ENCODE measurements at regions not wholly inside any gene's neighbourhood (a gene's known extent, or its start where the extent isn't known, plus 50 kb on each side); places are given as distances from the start of the nearest gene placed in this dataset.
"Not testable (repeated sequence)": the region's sequence is repeated elsewhere in the genome, so short reads cannot be mapped to it uniquely, and the experiment has no call there.

DNA sequence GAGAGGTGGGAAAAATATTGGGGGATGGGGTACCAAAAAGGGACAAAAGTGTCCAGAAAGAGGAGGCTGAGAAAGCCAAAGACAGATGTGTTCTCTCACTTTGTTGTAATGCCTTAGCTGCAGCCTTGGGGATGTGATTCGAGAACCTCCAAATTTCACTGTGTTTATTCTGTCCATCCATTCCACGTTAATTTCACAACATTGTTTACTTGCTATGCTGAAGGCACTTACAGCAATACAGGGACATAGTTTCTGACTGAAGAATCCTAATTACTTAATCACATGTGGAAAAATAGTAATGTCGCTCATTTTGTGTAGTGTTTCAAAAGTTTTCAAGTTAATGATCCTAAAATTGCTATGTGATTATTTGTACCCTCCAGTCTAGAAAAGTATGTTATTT is 146.2 kb upstream of the SLC38A2 start:
- no peak for DNase-seq (ENCODE audit: low read depth in 2 of 2)

DNA sequence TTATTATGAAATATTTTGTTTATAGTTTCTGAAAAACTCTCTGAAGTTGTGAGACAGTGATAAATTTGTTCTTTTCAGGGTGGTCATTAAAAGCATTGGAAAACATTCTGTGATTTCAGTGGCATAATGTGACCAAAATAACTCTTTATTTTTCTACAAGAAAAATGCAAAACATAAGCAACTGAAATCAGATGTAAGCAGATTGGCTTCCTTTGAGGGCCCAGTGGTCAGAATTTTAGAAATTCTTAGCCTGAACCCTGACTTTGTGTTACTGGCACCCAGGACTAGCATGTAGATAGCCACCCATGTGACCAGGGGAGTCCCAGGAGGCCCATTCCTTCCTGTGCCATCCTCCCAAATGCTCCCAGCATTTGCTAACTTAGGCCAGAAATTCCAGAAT is 145.6 kb upstream of the SLC38A2 start:
- no peak for DNase-seq (ENCODE audit: low read depth in 2 of 2)

DNA sequence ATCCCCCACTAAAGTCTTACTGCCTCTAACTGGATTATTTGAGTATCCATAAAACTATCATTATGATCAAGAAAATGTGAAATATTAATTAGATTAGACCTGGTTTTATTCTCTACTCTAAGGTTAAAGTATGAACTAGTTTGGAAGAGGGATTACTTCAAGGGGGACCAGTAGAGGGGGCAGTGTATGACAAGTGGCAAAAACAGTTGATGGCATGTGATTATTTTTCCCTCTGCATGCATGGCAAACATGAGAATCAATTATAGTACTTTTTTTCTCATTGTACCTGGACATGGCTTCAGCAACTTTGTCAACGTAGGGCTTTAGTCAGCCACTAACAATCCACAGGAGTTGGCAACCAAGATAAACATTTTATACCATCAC is 145.0 kb upstream of the SLC38A2 start:
- DNase-seq (ENCODE audit: low read depth in 2 of 2) = no peak

DNA sequence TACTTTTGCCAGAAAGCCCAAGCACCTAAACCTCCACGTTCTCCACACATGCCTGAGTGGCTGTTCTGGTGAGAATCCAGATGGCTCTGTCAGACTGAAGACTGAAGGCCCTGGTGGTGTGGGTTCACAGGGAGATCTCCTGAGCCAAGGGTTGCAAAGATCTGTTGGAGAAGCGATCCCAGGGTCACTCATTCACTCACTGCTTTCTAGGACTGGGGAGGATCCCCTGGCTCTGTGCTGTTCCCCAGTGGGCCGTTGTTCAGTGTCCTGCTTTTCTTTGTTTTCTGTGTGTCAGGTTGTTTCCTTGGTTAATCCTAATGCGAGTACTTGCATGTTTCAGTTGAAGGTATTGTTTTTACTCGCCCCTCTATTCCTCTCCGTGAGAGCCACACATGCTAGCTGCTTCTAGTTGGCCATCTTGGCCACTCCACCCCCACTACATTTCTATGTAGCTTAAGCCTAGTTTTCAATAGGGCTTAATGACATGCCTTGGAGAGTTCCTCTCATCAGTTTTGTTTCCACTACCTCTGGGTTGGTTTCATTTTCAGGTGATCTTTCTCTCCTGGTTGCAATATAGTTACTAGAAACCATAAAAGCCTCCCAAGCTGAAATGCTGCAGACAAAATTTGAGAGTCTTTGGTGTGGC is 144.5 kb upstream of the SLC38A2 start:
- DNase-seq (ENCODE audit: low read depth in 2 of 2) = no peak

DNA sequence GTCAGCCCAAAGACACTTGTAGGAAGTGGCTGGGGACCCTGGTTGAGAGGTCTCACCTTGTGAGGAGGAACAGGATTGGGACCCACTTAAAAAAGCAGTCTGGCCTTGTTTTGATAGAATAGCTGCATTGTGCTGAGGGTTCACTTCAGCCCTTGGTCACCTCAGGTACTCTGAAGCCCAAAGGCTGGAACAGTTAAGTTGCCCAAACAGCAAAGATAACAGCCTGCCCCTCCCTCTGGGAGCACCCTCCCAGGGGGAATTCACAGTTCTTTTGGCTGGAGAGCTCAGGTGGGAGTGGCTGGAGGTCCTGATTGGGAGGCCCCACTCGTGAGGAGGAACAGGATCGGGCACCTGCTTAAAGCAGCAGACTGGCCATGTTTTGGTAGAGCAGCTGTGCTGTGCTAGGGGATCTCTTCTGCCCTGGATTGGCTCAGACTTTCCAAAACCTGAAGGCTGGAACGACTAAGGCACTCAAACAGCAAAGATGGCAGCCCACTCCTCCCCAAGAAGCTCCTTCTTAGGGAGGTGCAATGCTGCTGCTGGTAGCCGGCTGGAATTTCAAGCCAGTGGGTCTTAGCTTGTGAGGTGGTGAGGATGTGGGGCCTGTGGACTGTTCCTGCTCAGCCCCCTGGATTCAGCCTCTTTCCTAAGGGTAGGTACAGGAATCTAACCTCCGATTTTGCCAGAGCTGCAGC is 143.8 kb upstream of the SLC38A2 start:
- no peak for DNase-seq (ENCODE audit: low read depth in 2 of 2)

DNA sequence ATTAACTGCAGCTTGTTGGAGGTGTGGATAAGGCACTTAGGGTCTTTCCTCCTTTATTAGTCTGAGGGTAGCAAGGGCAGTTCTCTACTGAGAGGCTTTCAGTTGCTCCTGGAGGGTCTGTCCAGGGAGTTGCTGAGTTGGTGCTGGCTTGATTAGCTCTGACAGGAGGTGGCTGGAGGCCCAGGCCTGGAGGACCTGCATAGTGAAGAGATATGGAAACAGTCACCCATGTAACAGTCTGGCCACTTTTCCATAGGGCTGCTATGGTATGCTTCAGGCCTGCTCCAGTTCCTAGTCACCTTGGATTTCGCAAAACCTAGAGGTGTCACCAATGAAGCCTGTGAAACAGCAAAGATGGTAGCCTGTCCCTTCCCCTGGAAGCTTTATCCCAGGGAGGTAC is 143.3 kb upstream of the SLC38A2 start:
- DNase-seq (ENCODE audit: low read depth in 2 of 2) = no peak

DNA sequence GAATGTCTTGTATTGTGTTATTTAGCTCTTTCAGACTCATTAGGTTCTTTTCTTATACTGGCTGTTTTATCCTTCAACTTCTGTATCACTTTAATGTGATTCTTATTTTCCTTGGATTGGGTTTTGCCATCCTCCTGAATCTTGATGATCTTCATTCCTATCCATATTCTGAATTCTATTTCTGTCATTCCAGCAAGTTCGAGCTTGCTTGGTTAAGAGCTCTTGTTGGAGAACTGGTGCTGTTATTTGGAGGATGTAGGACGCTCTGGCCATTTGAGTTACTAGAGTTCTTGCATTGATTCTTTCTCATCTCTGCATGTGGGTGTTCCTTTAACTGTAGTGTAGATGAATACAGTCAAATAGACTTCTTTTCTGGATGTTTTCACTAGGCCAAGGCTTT is 142.3 kb upstream of the SLC38A2 start:
- DNase-seq (ENCODE audit: low read depth in 2 of 2) = no peak

DNA sequence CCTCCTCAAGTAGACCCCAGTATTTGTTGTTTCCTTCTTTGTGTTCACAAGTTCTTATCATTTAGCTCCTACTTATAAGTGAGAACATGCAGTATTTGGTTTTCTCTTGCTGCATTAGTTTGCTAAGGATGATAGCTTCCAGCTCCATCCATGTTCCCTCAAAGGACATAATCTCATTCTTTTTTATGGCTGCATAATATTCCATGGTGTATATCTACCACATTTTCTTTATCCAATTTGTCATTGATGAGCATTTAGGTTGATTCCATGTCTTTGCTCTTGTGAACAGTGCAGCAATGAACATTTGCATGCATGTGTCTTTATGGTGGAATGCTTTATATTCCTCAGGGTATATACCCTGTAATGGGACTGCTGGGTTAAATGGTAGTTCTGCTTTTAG is 137.7 kb upstream of the SLC38A2 start:
- DNase-seq (ENCODE audit: low read depth in 2 of 2) = not testable (repeated sequence)

DNA sequence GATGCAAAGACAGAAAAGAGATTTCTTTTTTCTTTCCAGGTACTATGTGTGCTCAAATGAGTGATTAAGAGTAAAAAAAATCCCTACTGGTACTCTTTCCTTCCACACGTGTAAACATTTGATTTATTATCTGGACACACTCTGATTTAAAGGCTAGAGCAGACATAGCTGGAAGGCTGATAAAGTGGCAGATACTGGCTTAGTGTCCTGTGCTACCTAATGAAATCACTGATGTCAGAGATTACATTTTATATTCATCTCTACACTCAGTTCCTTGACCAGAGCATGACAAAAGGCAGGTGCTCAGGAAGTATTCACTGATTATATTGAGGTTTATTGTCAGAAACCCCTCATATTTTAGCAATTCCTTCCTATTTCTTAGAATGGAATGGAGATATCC is 136.6 kb upstream of the SLC38A2 start:
- DNase-seq (ENCODE audit: low read depth in 2 of 2) = no peak

DNA sequence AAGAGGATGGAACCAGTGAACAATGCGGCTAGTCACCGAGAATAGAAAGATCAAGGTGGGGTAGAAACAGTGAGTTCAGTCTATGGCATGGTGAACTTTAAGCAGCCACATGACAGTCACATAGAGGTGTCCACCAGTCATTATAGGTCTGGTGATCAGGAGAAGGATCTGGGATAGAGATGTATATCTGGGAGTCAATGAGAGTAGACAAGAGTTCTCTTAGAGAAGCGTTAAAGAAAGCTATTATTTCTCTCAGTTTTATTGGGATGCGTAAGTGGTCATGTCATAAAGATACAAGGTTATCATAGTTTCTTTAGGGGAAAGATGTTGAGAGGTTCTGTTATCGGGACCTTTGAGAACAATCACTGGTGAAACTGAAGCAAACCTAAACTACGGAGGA is 136.1 kb upstream of the SLC38A2 start:
- no peak for DNase-seq (ENCODE audit: low read depth in 2 of 2)

DNA sequence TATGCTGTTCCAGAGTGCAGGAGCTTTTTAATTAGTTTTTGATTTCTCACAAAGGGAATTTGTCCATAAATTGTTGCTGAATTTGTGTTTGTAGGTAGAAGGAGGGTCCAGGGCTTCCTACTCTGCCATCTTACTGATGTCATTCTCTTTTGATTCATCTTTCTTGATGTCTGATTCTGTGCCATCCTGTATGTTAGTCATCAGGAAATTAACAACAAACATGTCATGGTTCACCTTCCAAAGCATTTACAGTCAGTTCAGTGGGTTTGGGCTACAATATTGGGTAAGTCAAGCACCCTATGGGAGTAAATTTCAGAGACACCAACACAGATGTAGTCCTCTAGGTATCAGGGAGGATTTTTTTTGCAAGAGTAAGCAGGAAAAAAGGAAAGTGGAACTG is 135.2 kb upstream of the SLC38A2 start:
- no peak for DNase-seq (ENCODE audit: low read depth in 2 of 2)

DNA sequence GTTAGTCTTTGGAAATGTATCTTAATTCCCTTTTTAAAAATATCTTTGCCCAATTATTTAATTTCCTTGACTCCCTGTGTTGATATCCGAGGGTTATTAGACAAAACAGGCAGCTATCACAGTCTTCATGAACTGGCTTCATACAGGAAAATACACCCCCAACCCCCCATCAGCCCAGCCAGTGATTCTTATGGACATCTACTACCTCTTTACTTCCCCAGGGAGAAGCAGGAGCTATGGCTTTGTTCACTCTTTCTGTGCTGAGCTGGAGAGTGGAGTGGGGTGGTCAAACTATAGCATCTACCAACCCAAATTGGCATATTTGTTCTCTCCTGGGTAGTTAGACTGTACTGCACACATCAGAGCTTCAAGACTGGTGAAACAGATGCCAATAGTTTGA is 134.4 kb upstream of the SLC38A2 start:
- no peak for DNase-seq (ENCODE audit: low read depth in 2 of 2)

DNA sequence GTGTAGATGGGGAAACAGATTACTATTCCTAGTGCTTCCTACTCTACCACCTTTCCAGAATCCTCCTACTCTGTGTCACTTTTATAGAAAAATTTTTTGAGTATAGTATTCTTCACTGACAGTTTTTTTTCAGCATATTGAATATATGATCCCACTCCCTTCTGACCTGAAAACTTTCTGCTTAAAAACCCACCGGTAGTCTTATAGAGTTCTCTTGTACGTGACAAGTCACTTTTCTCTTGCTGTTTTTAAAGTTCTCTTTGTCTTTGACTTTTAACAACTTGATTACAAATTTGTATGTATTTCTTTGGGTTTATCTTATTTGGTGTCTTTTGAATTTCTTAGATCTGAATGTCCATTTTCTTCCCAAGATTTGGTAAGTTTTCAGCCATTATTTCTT is 133.6 kb upstream of the SLC38A2 start:
- no peak for DNase-seq (ENCODE audit: low read depth in 2 of 2)

DNA sequence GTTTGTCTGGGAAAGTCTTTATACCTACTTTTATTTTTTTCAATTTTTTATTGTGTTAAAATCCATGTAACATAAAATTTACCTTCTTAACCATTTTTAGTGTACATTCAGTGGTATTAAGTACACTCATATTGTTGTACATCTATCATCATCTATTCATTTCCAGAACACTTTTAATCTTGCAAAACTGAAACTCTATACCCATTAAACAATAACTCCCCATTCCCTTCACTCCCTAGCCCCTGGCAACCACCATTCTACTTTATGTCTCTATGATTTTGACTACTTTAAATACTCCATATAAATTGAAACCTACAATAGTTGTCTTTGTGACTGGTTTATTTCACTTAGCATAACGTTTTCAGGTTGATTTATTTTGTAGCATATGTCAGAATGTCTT is 131.9 kb upstream of the SLC38A2 start:
- no peak for DNase-seq (ENCODE audit: low read depth in 2 of 2)

DNA sequence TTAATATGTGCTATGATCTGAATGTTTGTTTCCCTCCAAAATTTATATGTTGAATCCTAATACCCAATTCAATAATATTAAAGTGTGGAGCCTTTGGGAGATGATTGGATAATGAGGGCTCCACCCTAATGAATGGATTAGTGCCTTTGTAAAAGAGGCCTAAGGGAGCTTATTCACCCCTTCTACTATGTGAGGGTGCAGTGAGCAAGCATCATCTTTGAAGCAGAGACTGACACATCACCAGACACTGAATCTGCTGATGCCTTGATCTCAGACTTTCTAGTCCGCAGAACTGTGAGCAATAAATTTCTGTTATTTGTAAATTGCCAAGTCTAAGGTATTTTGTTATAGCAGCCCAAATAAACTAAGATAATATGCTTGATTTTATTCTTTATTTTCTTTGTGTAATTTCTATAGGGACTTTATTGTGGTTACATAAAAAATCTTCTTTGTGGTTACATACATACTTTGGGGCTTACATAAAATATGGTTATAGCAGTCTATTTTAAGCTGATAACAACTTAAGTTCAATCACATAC is 131.1 kb upstream of the SLC38A2 start:
- DNase-seq (ENCODE audit: low read depth in 2 of 2) = no peak

DNA sequence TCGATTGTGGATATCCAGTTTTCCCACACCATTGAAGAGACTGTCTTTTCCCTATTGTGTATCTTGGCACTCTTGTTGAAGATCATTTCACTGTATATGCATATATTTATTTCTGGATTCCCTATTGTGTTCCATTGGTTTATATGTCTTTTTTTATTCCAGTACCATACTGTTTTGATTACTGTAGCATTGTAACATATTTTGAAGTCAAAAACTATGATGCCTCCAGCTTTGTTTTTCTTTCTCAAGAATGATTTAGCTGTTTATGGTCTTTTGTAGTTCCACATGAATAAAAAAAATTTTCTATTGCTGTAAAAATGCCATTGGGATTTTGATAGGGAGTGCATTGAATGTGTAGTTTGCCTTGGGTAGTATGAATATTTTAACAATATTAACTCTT is 128.1 kb upstream of the SLC38A2 start:
- DNase-seq (ENCODE audit: low read depth in 2 of 2) = no peak

DNA sequence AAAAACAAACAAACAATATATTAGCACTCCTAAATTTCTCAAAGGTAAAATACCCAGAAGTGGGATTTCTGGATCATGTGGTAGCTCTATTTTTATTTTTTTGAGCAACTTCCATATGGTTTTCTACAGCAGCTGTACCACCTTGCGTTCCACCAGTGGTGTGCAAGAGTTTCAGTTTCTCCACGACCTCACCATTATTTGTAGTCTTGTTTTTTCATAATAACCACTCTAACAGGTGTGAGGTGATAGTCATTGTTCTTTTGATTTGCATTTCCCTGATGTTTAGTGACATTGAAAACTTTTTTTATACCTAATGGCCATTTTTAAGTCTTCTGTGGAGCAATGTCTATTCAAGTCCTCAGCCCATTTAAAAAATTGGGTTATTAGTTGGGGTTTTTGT is 127.3 kb upstream of the SLC38A2 start:
- no peak for DNase-seq (ENCODE audit: low read depth in 2 of 2)

DNA sequence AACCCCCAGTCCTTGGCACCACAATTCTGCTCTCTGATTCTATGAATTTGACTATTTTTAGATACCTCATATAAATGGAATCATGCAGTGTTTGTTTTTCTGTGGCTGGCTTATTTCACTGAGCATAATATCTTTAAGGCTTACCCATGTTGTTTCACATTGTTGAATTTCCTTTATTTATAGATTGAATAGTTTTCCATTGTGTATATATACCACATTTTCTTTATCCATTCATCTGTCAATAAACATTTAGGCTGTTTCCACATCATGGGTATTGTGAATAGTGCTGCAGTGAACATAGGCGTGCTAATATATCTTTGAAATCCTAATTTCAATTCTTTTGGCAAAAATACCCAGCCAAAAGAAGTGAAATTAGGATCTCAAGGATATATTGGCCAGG is 126.7 kb upstream of the SLC38A2 start:
- no peak for DNase-seq (ENCODE audit: low read depth in 2 of 2)

DNA sequence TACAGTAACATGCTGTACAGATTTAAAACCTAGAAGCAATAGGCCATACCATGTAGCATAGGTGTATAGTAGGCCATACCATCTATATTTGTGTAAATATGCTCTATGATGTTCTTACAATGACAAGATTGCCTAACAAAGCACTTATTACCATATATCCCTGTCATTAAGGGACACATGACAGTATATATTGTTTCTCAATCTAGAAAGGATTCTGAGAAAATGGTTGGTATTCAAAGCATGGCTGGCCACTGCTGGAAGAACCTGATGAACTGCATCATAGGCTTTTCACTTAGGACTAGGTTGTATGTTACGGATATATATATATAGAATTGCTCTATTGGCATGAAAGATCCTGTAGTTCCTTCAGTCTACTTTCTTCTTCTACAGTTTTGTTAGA is 125.2 kb upstream of the SLC38A2 start:
- DNase-seq (ENCODE audit: low read depth in 2 of 2) = no peak

DNA sequence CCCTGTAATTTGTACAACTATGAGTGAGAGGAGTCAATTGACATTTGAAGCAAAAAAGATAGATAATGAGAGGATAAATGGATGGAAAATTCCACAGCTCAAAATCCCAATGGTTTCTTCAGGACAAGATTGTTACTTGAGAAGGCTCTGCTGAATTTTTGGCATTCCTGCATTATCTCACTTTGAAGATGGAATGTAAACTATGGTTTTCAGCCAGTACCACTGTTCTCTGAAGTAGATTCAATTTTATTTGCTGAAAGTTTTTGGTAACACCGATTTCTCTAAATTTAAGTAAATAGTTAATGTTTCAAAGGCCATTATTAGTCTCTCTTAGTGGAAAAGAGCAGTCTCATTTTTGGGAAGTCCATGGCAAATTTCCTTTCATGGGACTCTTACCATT is 121.9 kb upstream of the SLC38A2 start:
- DNase-seq (ENCODE audit: low read depth in 2 of 2) = no peak

DNA sequence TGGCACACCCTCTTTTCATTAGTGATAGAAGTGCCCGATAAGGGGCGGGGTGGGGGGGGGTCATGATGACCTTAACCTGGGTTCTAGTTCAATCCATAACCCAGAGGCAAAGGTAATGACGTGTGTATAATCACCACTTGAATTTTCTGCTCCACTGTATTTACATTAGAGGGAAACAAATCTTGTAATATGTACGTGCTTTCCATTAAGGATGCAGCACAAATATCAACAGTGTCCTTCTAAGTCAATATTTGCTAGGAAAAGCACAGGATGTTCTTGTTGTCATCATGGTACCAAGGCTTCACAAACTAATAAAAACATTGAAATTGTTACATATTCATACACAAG is 121.2 kb upstream of the SLC38A2 start:
- DNase-seq (ENCODE audit: low read depth in 2 of 2) = no peak

DNA sequence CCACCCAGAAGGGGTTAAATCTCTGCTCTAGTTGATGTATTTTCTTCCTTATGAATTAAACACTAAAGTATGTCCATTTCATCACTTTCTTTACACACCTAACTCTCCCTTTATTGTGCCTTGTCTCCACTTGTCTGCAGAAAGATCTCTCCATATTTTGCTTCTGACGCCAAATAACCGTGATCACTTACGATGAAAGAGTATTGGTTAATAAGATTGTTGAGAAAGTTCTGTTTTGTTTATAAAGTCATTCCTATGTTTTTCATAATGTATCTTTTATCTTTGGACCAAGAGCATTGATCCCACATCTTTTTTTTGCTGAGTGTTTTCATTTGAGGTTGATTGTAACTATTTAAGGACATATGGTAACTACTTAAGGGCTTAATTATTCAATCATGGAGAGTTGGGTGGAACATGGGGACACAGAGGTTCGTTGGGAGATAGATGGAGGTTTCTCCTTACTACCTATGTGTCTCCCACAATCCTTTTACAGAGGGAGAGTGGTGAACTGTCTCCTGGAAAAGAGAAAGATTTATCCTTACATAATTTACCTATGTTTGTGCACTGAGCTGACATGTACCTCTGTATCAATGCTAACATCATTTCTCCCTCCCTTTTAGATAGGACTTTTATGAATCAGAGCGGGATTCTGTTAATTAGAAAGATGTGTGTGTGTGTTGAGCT is 120.7 kb upstream of the SLC38A2 start:
- no peak for DNase-seq (ENCODE audit: low read depth in 2 of 2)

DNA sequence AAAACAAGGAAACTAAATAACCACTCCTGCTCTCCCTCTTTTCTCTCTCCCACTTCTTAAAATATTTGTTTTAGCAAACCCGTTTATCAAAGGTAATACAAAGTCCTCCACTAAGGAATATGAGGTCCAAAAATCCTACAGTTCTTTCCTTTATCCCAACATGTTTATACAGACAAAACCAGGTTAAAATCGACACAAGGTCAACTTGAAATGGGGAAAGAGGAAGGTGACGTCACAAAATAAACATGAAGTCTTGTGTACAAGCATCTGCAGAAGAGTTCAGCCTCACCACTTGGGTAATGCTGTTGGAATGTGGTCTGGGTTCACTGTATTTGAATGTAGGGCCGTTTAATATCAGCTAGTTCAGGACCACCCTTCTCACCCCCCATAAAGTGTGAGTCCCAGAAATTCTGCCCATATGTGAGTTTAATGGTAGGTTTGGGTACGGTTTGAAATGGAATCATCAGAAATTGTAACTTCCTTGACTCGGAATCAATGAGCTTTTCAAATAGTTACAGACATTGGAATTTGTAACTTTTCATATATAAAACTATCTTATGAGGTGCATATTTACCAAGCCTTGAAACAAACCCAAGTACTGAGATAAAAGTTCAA is 120.0 kb upstream of the SLC38A2 start:
- no peak for DNase-seq (ENCODE audit: low read depth in 2 of 2)

Data from stimulated activated CD4-positive, alpha-beta T cell treated with anti-CD3 and anti-CD28 coated beads, Interleukin-1b, Interleukin-23, amount 100 ng/mL, for 4 hours (primary cell).